ENCODE measurements at regions not wholly inside any gene's neighbourhood (a gene's known extent, or its start where the extent isn't known, plus 50 kb on each side); places are given as distances from the start of the nearest gene placed in this dataset.

DNA sequence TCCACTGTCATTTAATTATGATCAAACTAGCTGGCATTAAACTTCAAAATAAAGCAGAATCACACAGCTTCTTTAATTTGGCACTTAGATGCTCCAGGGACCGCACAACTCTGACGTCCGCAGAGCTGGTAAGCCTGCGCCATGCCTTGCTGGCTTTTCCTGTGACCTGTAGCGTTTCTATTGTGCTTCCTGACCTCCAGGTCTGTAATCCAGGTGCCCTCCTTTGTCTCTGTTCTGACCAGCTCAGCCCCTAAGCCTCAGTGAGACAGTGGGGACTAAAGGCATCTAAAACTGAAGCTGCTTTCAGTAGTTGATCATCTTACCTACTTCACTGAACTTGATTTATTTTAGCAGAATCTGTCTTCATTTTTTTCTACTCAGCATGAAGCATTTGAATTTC lies 249.7 kb upstream of the RGPD4 start:
- no peak for TF ChIP-seq POLR2AphosphoS5 (IDR thresholded peaks at IDR 0.05)
- TF ChIP-seq, protein P1, sequence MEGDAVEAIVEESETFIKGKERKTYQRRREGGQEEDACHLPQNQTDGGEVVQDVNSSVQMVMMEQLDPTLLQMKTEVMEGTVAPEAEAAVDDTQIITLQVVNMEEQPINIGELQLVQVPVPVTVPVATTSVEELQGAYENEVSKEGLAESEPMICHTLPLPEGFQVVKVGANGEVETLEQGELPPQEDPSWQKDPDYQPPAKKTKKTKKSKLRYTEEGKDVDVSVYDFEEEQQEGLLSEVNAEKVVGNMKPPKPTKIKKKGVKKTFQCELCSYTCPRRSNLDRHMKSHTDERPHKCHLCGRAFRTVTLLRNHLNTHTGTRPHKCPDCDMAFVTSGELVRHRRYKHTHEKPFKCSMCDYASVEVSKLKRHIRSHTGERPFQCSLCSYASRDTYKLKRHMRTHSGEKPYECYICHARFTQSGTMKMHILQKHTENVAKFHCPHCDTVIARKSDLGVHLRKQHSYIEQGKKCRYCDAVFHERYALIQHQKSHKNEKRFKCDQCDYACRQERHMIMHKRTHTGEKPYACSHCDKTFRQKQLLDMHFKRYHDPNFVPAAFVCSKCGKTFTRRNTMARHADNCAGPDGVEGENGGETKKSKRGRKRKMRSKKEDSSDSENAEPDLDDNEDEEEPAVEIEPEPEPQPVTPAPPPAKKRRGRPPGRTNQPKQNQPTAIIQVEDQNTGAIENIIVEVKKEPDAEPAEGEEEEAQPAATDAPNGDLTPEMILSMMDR (IDR thresholded peaks at IDR 0.05) = no peak
- TF ChIP-seq POLR2A (IDR thresholded peaks at IDR 0.05) = no peak
